Lower leg skin (tissue), 4 donors: ENCODE measurements at regions not wholly inside any gene's neighbourhood (a gene's known extent, or its start where the extent isn't known, plus 50 kb on each side); places are given as distances from the start of the nearest gene placed in this dataset.

Experiments used
- DNase-seq, 2 donors: peaks; one replicate each; pipeline ENCODE4 v3.0.0-alpha.2; 2019; ENCODE audit warnings: low spot score in 2 of 2
- H3K4me3 ChIP-seq: fragments of 200-600 bp; sonication (generic); 2 replicates; pipeline ENCODE4 v1.5.1; 2017; ENCODE audit warnings: mild to moderate bottlenecking, low read depth; ENCODE audit not compliant: poor library complexity, severe bottlenecking
- CTCF ChIP-seq, 3 donors: fragments of 450-650 bp; IDR thresholded peaks; one replicate each; pipeline ENCODE4 v1.5.1; 2016; ENCODE audit warnings: antibody characterized with exemption in 3 of 3, mild to moderate bottlenecking in 3 of 3, moderate library complexity in 2 of 3
- POLR2A ChIP-seq, 2 donors: fragments of 450-650 bp; IDR thresholded peaks; one replicate each; pipeline ENCODE4 v1.6.1; 2016 to 2017; ENCODE audit warnings: antibody characterized with exemption in 2 of 2, mild to moderate bottlenecking in 1 of 2, moderate library complexity in 1 of 2
- WGBS, 2 donors: methylation state at CpG; one replicate each; pipeline ENCODE4 v1.1.5; 2018; 5-methylcytosine and 5-hydroxymethylcytosine counted together
- intact Hi-C: fragments of 100-400 bp; cut with DNase I; formaldehyde crosslinking; loops from one replicate; pipeline ENCODE4 v1.15.0; 2023; ENCODE audit warnings: low total_unique reads

- intact Hi-C loops = no loop called here
- 41 to 50% methylated on average over 5 of the region's 5 CpGs for WGBS, 2 donors
- no peak for DNase-seq
- no peak for TF ChIP-seq CTCF (IDR thresholded peaks at IDR 0.05)
- no peak overlapping the region for H3K4me3 ChIP-seq
These were observed 406.1 kb upstream of the PDE3A start for GRCh38 chr12:19962192-19962591.

GRCh38 chr12:19963972-19964371, 404.4 kb upstream of the PDE3A start:
- intact Hi-C loops = no loop called here
- TF ChIP-seq CTCF (IDR thresholded peaks at IDR 0.05) (no peak), POLR2A (IDR thresholded peaks at IDR 0.05) (no peak)
- no peak overlapping the region for H3K4me3 ChIP-seq
- WGBS, 2 donors = 83 to 86% methylated on average over 3 of the region's 3 CpGs
- DNase-seq = no peak

- 83 to 85% methylated on average over 3 of the region's 3 CpGs for WGBS, 2 donors
These were observed 403.8 kb upstream of the PDE3A start for GRCh38 chr12:19964549-19964948.

GRCh38 chr12:19965196-19966038, 402.9 kb upstream of the PDE3A start:
- WGBS, 2 donors = 76 to 82% methylated on average over 3 of the region's 3 CpGs
- TF ChIP-seq CTCF (IDR thresholded peaks at IDR 0.05) = no peak
- no peak for TF ChIP-seq POLR2A (IDR thresholded peaks at IDR 0.05)
- DNase-seq = no peak
- intact Hi-C loops = no loop called here
- no peak overlapping the region for H3K4me3 ChIP-seq

More at GRCh38 chr12:19964549-19964948, 403.8 kb upstream of the PDE3A start:
- TF ChIP-seq CTCF (IDR thresholded peaks at IDR 0.05) (no peak), POLR2A (IDR thresholded peaks at IDR 0.05) (no peak)
- intact Hi-C loops = no loop called here
- DNase-seq = no peak
- no peak overlapping the region for H3K4me3 ChIP-seq

- no peak for DNase-seq
- no peak overlapping the region for H3K4me3 ChIP-seq
- intact Hi-C loops = no loop called here
- WGBS, 2 donors = 88 to 90% methylated on average over 4 of the region's 4 CpGs
- TF ChIP-seq POLR2A (IDR thresholded peaks at IDR 0.05) = no peak
- no peak for TF ChIP-seq CTCF (IDR thresholded peaks at IDR 0.05)
These were observed 401.3 kb upstream of the PDE3A start for GRCh38 chr12:19967001-19967400.

- TF ChIP-seq CTCF (IDR thresholded peaks at IDR 0.05) (no peak), POLR2A (IDR thresholded peaks at IDR 0.05) (no peak)
- H3K4me3 ChIP-seq = no peak overlapping the region
- intact Hi-C loops = no loop called here
- no peak for DNase-seq
- 3 to 10% methylated on average over 2 of the region's 2 CpGs for WGBS, 2 donors
These were observed 400.9 kb upstream of the PDE3A start for GRCh38 chr12:19967431-19967830.
